Right lobe of liver (tissue), 4 donors: ENCODE measurements at regions not wholly inside any gene's neighbourhood (a gene's known extent, or its start where the extent isn't known, plus 50 kb on each side); places are given as distances from the start of the nearest gene placed in this dataset.

Experiments
- POLR2A ChIP-seq: fragments of 450-650 bp; IDR thresholded peaks from one replicate; pipeline ENCODE4 v1.6.1; 2017; ENCODE audit warnings: antibody characterized with exemption, mild to moderate bottlenecking
- TF ChIP-seq, protein P1 (sequence below), 4 donors: fragments of 200-600 bp in 3 of 4; fragments of 450-650 bp in 1 of 4; IDR thresholded peaks; one replicate each; pipeline versions ENCODE4 v1.5.1 to v1.8.0; 2016 to 2022; ENCODE audit warnings: antibody characterized with exemption in 4 of 4, mild to moderate bottlenecking in 2 of 4
- donor health status: DM: no; HTN: no; CAD: no.
- donor health status: DM: no; HTN: no; CAD: no.
- donor health status: DM: no; HTN: yes; CAD: no.

DNA sequence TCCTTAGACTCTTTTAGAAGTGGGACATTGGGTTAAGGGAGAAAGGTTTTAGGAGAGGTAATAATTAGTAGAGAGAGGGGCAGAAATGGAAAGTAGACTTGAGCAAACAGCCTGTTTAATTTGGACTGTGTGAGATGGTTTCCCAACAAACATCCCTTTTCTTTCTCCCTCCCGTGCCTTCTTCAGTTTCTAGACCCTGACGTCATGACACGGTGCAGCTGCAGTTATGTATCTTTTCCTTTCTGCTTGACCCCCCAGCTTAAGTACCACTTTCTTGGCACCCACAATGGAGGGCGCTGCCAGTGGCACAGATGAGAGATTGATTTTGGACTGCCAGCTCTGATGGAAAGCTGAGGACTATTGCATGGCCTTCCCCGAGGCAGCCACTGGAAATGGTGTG lies 86.9 kb upstream of the FAM136A start:
- no peak for TF ChIP-seq POLR2A
- TF ChIP-seq, protein P1, sequence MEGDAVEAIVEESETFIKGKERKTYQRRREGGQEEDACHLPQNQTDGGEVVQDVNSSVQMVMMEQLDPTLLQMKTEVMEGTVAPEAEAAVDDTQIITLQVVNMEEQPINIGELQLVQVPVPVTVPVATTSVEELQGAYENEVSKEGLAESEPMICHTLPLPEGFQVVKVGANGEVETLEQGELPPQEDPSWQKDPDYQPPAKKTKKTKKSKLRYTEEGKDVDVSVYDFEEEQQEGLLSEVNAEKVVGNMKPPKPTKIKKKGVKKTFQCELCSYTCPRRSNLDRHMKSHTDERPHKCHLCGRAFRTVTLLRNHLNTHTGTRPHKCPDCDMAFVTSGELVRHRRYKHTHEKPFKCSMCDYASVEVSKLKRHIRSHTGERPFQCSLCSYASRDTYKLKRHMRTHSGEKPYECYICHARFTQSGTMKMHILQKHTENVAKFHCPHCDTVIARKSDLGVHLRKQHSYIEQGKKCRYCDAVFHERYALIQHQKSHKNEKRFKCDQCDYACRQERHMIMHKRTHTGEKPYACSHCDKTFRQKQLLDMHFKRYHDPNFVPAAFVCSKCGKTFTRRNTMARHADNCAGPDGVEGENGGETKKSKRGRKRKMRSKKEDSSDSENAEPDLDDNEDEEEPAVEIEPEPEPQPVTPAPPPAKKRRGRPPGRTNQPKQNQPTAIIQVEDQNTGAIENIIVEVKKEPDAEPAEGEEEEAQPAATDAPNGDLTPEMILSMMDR (IDR thresholded peaks at IDR 0.05), result no peak
